NCI-H1048 (cell line): ENCODE measurements at regions not wholly inside any gene's neighbourhood (a gene's known extent, or its start where the extent isn't known, plus 50 kb on each side); places are given as distances from the start of the nearest gene placed in this dataset.

Source experiments
- DNase-seq: peaks from one replicate; lab custom pipeline; 2025; lab: John Stamatoyannopoulos, UW

GRCh38 chr6:14966096-14966905 is 279.6 kb upstream of the JARID2 start:
- DNase-seq = no peak

GRCh38 chr6:14966906-14967711 is 278.8 kb upstream of the JARID2 start:
- DNase-seq = no peak

- DNase-seq = no peak
These were observed 277.7 kb upstream of the JARID2 start for GRCh38 chr6:14968056-14968637.

GRCh38 chr6:14969126-14969525 is 276.7 kb upstream of the JARID2 start:
- no peak for DNase-seq

- DNase-seq = no peak
These were observed 273.3 kb upstream of the JARID2 start for GRCh38 chr6:14972379-14973067.

- no peak for DNase-seq
These were observed 271.5 kb upstream of the JARID2 start for GRCh38 chr6:14974372-14974771.

- DNase-seq = no peak
These were observed 270.9 kb upstream of the JARID2 start for GRCh38 chr6:14974792-14975470.

- no peak for DNase-seq
These were observed 270.4 kb upstream of the JARID2 start for GRCh38 chr6:14975471-14975817.

- DNase-seq = no peak
These were observed 268.0 kb upstream of the JARID2 start for GRCh38 chr6:14977747-14978382.

GRCh38 chr6:14981960-14982359 is 263.9 kb upstream of the JARID2 start:
- DNase-seq = no peak

- DNase-seq = no peak
These were observed 262.0 kb upstream of the JARID2 start for GRCh38 chr6:14983599-14984518.

- no peak for DNase-seq
These were observed 261.4 kb upstream of the JARID2 start for GRCh38 chr6:14984519-14984853.

- no peak for DNase-seq
These were observed 260.5 kb upstream of the JARID2 start for GRCh38 chr6:14985366-14985765.

- DNase-seq = no peak
These were observed 259.5 kb upstream of the JARID2 start for GRCh38 chr6:14986370-14986769.

- DNase-seq = no peak
These were observed 258.4 kb upstream of the JARID2 start for GRCh38 chr6:14987490-14987889.

- no peak for DNase-seq
These were observed 253.5 kb upstream of the JARID2 start for GRCh38 chr6:14992382-14992781.

GRCh38 chr6:14995208-14995607 is 250.7 kb upstream of the JARID2 start:
- no peak for DNase-seq

GRCh38 chr6:14995966-14996602 is 249.8 kb upstream of the JARID2 start:
- no peak for DNase-seq

- DNase-seq = no peak
These were observed 249.0 kb upstream of the JARID2 start for GRCh38 chr6:14996892-14997291.

- DNase-seq = no peak
These were observed 248.4 kb upstream of the JARID2 start for GRCh38 chr6:14997507-14997906.
